Lower leg skin (tissue), 4 donors: ENCODE measurements at regions not wholly inside any gene's neighbourhood (a gene's known extent, or its start where the extent isn't known, plus 50 kb on each side); places are given as distances from the start of the nearest gene placed in this dataset.

Experiments used
- DNase-seq, 2 donors: peaks; one replicate each; pipeline ENCODE4 v3.0.0-alpha.2; 2019; ENCODE audit warnings: low spot score in 2 of 2
- H3K4me3 ChIP-seq: fragments of 200-600 bp; sonication (generic); 2 replicates; pipeline ENCODE4 v1.5.1; 2017; ENCODE audit warnings: mild to moderate bottlenecking, low read depth; ENCODE audit not compliant: poor library complexity, severe bottlenecking
- CTCF ChIP-seq, 3 donors: fragments of 450-650 bp; IDR thresholded peaks; one replicate each; pipeline ENCODE4 v1.5.1; 2016; ENCODE audit warnings: antibody characterized with exemption in 3 of 3, mild to moderate bottlenecking in 3 of 3, moderate library complexity in 2 of 3
- POLR2A ChIP-seq, 2 donors: fragments of 450-650 bp; IDR thresholded peaks; one replicate each; pipeline ENCODE4 v1.6.1; 2016 to 2017; ENCODE audit warnings: antibody characterized with exemption in 2 of 2, mild to moderate bottlenecking in 1 of 2, moderate library complexity in 1 of 2
- WGBS, 2 donors: methylation state at CpG; one replicate each; pipeline ENCODE4 v1.1.5; 2018; 5-methylcytosine and 5-hydroxymethylcytosine counted together
- intact Hi-C: fragments of 100-400 bp; cut with DNase I; formaldehyde crosslinking; loops from one replicate; pipeline ENCODE4 v1.15.0; 2023; ENCODE audit warnings: low total_unique reads

DNA sequence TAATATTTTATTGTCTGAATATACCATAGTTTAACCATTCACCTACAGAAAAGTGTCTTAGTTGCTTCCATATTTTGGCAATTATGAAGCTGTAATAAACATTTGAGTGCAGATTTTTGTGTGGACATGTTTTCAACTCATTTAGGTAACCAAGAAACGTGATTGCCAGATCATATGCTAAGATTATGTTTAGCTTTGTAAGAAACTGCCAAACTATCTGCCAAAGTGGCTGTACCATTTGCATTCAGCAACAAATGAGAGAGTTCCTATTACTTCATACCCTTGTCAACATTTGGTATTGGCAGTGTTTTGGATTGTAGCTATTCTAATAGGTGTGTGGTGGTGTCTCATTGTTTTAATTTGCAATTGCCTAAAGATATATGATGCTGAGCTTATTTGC lies 233.5 kb downstream of the TMEM26 start:
- DNase-seq = no peak
- H3K4me3 ChIP-seq = no peak overlapping the region
- no peak for TF ChIP-seq CTCF (IDR thresholded peaks at IDR 0.05)
- no peak for TF ChIP-seq POLR2A (IDR thresholded peaks at IDR 0.05)
- intact Hi-C loops = loop anchor here (10.0 kb wide), 1 partner anchor 1935 kb away; no protein-coding TSS in a partner anchor
- WGBS, 2 donors = 35 to 44% methylated on average over 1 of the region's 1 CpG

- intact Hi-C loops = loop anchor here (10.0 kb wide), 1 partner anchor 1933 kb away; no protein-coding TSS in a partner anchor
- TF ChIP-seq CTCF (IDR thresholded peaks at IDR 0.05) = no peak
- TF ChIP-seq POLR2A (IDR thresholded peaks at IDR 0.05) = no peak
- WGBS, 2 donors = 88 to 92% methylated on average over 3 of the region's 3 CpGs
Observed at GRCh38 chr10:61217851-61218565, 235.2 kb downstream of the TMEM26 start.

GRCh38 chr10:61215246-61215645 lies 237.9 kb downstream of the TMEM26 start:
- intact Hi-C loops = loop anchor here (10.0 kb wide), 1 partner anchor 1930 kb away; no protein-coding TSS in a partner anchor
- TF ChIP-seq POLR2A (IDR thresholded peaks at IDR 0.05) (no peak), CTCF (IDR thresholded peaks at IDR 0.05) (no peak)
- DNase-seq = no peak
- WGBS, 2 donors = 75 to 76% methylated on average over 1 of the region's 1 CpG
- H3K4me3 ChIP-seq = no peak overlapping the region

More at GRCh38 chr10:61217851-61218565, 235.2 kb downstream of the TMEM26 start:
- DNase-seq = no peak
- H3K4me3 ChIP-seq = no peak overlapping the region

- DNase-seq = no peak
- intact Hi-C loops = loop anchor here (10.0 kb wide), 1 partner anchor 1927 kb away; no protein-coding TSS in a partner anchor
- WGBS, 2 donors = 69 to 73% methylated on average over 2 of the region's 2 CpGs
Observed at GRCh38 chr10:61211468-61211867, 241.7 kb downstream of the TMEM26 start.

DNA sequence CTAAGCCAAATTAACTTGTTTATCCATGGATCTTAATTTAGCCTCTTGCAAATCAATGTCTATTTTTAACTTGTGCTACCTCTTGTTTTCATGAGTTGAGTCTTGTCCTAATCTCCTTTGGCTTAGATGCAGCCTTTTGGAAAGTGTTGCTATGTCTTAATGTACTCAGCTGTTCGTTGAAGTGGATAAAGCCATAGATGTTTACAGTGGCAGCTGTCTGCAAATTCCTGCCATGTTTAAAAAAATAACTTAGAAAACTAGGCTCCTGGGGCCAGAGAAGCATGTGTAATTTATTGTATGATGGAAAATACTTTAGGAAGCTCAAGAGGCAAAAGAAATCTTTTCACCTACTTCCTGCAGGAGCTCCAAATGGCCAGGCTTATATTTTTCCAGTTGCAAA lies 253.1 kb upstream of the RHOBTB1 start:
- WGBS, 2 donors = 23 to 33% methylated on average over 1 of the region's 1 CpG
- intact Hi-C loops = no loop called here
- TF ChIP-seq POLR2A (IDR thresholded peaks at IDR 0.05) = no peak
- TF ChIP-seq CTCF (IDR thresholded peaks at IDR 0.05) = no peak
- H3K4me3 ChIP-seq = no peak overlapping the region
- no peak for DNase-seq

More at GRCh38 chr10:61211468-61211867, 241.7 kb downstream of the TMEM26 start:
- TF ChIP-seq CTCF (IDR thresholded peaks at IDR 0.05) (no peak), POLR2A (IDR thresholded peaks at IDR 0.05) (no peak)
- H3K4me3 ChIP-seq = no peak overlapping the region
